OCI-LY7 (cell line): ENCODE measurements at regions not wholly inside any gene's neighbourhood (a gene's known extent, or its start where the extent isn't known, plus 50 kb on each side); places are given as distances from the start of the nearest gene placed in this dataset.

Experiments
- EZH2phosphoT487 ChIP-seq: fragments of 200-600 bp; sonication (generic); IDR thresholded peaks from 2 replicates; pipeline ENCODE4 v1.6.1; 2018; ENCODE audit warnings: low read depth, borderline replicate concordance, mild to moderate bottlenecking, mixed run types, antibody characterized with exemption, low read length, moderate library complexity, mixed read lengths
- TF ChIP-seq, protein P1 (sequence below): fragments of 200-600 bp; sonication (generic); conservative IDR thresholded peaks from 2 replicates; pipeline ENCODE4 v1.5.1; 2014; ENCODE audit warnings: mild to moderate bottlenecking, antibody characterized with exemption, low read length, moderate library complexity, mixed read lengths

DNA sequence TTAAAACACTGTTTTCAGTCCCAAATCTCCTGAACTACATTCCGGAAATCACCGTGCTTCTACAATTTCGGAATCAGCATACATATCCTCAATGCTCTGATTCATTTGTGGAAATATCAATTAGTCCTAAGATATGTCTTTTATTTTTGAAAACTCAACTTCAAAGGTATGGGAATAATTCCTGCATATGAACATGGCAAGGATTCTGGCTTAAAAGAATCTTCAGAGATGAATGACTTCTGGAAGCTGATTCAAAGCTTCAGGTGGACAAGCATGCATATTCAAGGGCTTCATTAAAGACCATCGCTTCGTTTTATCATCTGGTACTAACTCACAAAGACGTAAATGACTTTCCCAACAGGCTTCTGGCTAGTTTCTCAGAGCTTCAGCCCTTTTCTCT, 246.0 kb upstream of the LRRN1 start:
- TF ChIP-seq, protein P1, sequence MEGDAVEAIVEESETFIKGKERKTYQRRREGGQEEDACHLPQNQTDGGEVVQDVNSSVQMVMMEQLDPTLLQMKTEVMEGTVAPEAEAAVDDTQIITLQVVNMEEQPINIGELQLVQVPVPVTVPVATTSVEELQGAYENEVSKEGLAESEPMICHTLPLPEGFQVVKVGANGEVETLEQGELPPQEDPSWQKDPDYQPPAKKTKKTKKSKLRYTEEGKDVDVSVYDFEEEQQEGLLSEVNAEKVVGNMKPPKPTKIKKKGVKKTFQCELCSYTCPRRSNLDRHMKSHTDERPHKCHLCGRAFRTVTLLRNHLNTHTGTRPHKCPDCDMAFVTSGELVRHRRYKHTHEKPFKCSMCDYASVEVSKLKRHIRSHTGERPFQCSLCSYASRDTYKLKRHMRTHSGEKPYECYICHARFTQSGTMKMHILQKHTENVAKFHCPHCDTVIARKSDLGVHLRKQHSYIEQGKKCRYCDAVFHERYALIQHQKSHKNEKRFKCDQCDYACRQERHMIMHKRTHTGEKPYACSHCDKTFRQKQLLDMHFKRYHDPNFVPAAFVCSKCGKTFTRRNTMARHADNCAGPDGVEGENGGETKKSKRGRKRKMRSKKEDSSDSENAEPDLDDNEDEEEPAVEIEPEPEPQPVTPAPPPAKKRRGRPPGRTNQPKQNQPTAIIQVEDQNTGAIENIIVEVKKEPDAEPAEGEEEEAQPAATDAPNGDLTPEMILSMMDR, result no peak
- TF ChIP-seq EZH2phosphoT487, result no peak
